ENCODE measurements at regions not wholly inside any gene's neighbourhood (a gene's known extent, or its start where the extent isn't known, plus 50 kb on each side); places are given as distances from the start of the nearest gene placed in this dataset.
A peak's percentile ranks its signal among the peaks of the same experiment; 100 is the strongest.

- H3K27ac ChIP-seq: peak overlapping the region; percentile 87; the same call in 1 of the 2 replicates
- TF ChIP-seq, protein P1, sequence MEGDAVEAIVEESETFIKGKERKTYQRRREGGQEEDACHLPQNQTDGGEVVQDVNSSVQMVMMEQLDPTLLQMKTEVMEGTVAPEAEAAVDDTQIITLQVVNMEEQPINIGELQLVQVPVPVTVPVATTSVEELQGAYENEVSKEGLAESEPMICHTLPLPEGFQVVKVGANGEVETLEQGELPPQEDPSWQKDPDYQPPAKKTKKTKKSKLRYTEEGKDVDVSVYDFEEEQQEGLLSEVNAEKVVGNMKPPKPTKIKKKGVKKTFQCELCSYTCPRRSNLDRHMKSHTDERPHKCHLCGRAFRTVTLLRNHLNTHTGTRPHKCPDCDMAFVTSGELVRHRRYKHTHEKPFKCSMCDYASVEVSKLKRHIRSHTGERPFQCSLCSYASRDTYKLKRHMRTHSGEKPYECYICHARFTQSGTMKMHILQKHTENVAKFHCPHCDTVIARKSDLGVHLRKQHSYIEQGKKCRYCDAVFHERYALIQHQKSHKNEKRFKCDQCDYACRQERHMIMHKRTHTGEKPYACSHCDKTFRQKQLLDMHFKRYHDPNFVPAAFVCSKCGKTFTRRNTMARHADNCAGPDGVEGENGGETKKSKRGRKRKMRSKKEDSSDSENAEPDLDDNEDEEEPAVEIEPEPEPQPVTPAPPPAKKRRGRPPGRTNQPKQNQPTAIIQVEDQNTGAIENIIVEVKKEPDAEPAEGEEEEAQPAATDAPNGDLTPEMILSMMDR (conservative IDR thresholded peaks at IDR 0.05): no peak
Observed at GRCh38 chr12:124726596-124727263, 136.9 kb downstream of the SCARB1 start.

- TF ChIP-seq, protein P1 (conservative IDR thresholded peaks at IDR 0.05): no peak
- no peak overlapping the region; the same call in 1 of the 2 replicates for H3K27ac ChIP-seq
Observed at GRCh38 chr12:124725597-124726237, 137.9 kb downstream of the SCARB1 start.

DNA sequence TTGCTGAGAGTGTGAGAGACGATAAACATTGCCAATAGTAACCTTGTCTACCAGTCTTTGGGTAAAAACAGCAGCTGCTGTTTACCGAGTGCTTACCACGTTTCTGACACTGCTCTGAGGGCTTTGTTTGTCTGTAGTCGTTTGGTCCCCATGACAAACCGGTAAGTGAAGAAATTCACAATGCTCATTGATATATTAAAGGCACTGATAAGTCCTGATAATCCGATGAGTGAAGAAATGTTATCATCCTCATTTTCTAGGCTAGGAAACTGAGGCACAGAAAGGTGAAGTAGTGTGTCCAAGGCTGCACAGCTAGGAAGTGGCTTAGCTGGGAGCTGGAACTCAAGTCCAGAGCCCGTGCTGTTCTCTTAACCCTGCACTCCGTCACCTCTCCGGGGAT lies 138.6 kb downstream of the SCARB1 start:
- no peak overlapping the region for H3K27ac ChIP-seq
- TF ChIP-seq, protein P1 (conservative IDR thresholded peaks at IDR 0.05): no peak

DNA sequence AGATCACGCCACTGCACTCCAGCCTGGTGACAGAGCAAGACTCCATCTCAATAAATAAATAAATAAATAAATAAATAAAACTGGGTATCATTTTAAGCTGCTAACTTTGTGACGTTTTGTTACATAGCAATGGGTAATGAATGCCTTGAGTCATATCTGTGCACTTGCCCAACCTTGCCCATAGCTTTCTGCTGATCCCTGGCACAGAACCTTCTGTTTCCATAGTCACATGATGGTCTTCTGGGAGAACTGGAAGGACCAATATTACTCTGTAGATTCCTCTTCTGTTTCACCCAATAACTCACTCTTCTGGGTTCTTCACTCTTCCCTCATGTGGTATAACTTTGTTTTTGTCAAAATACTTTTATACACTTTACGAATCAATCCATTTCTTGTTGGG lies 140.8 kb downstream of the SCARB1 start:
- TF ChIP-seq, protein P1 (conservative IDR thresholded peaks at IDR 0.05): no peak
- H3K27ac ChIP-seq: peak overlapping the region; percentile 99

GRCh38 chr12:124721501-124722162 lies 142.0 kb downstream of the SCARB1 start:
- peak overlapping the region; percentile 99 for H3K27ac ChIP-seq
- TF ChIP-seq, protein P1 (conservative IDR thresholded peaks at IDR 0.05): no peak

- H3K27ac ChIP-seq: peak overlapping the region; percentile 99
- TF ChIP-seq, protein P1 (conservative IDR thresholded peaks at IDR 0.05): no peak
Observed at GRCh38 chr12:124720681-124721500, 142.8 kb downstream of the SCARB1 start.

Measured in VCaP (cell line).